ENCODE measurements at regions not wholly inside any gene's neighbourhood (a gene's known extent, or its start where the extent isn't known, plus 50 kb on each side); places are given as distances from the start of the nearest gene placed in this dataset.

DNA sequence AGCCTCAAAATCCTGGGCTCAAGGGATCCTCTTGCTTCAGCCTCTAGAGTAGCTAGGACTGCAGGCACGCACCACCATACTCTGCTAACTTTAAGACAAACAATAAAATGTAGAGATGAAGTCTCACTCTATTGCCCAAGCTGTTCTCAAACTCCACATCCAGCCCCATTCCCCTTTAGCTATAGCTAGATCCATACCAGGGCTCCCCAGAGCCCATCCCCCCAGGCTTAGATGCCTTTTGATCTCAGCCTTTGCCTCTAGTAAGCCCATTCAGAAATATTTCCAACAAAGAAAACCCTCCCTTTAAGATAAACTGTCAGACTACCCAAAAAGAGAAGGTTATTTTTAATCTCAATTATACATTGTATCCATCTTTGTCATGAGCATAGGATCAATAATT is 325.4 kb downstream of the CHRM3 start:
- no peak overlapping the region for H4K8ac ChIP-seq (ENCODE audit: low read depth, low read length)
- no peak overlapping the region for H3K27ac ChIP-seq (replicated peaks; ENCODE audit: low read length)
- no peak overlapping the region for H3K18ac ChIP-seq (ENCODE audit: low read length)
- no peak overlapping the region for H2BK5ac ChIP-seq (ENCODE audit: low read length)
- no peak overlapping the region for H2AK5ac ChIP-seq (ENCODE audit: low read depth, low read length)
- no peak overlapping the region for H3K9ac ChIP-seq (ENCODE audit: low read depth, low read length, poor library complexity)
- DNase-seq (ENCODE audit: low spot score): no peak
- no peaks in the 10 kb centered on the region for H3K79me1 ChIP-seq (ENCODE audit: low read depth, low read length)
- no peak overlapping the region for H3K14ac ChIP-seq (ENCODE audit: low read length)
- H3K4me1 ChIP-seq (ENCODE audit: control insufficient read depth in 2 of 2, insufficient read depth in 1 of 2, low read depth in 1 of 2, low read length in 2 of 2): peaks cover 0 to 2% of the 10 kb centered on the region in 2 donors
- no peak overlapping the region for H3K4me3 ChIP-seq (ENCODE audit: low read length in 2 of 2)
- no peak overlapping the region for H4K91ac ChIP-seq (ENCODE audit: low read depth, low read length, poor library complexity)
- no peak overlapping the region for H3K4me2 ChIP-seq (ENCODE audit: insufficient read depth, low read length, poor library complexity, severe bottlenecking)
- no peak overlapping the region for H3K23ac ChIP-seq (ENCODE audit: low read depth, low read length, poor library complexity)
- no peak overlapping the region for H2BK15ac ChIP-seq (ENCODE audit: low read length)
- no peak overlapping the region for H2BK12ac ChIP-seq (ENCODE audit: low read length)
- no peaks in the 10 kb centered on the region for H3K36me3 ChIP-seq (replicated peaks in 1 of 2; ENCODE audit: control insufficient read depth in 2 of 2, insufficient read depth in 2 of 2, low read length in 2 of 2)
- H3K4ac ChIP-seq (ENCODE audit: low read length): no peak overlapping the region
- no peak overlapping the region for H2AFZ ChIP-seq (ENCODE audit: low read length)
- no peaks in the 10 kb centered on the region for H3K27me3 ChIP-seq (ENCODE audit: control insufficient read depth in 3 of 3, insufficient read depth in 3 of 3, low read depth in 1 of 3, low read length in 3 of 3)
- H3K9me3 ChIP-seq (replicated peaks in 1 of 2; ENCODE audit: control insufficient read depth in 2 of 2, insufficient read depth in 1 of 2, low read depth in 1 of 2, low read length in 2 of 2): no peaks in the 10 kb centered on the region
- H2BK120ac ChIP-seq (ENCODE audit: low read depth, low read length): no peak overlapping the region
- WGBS, 2 donors (ENCODE audit: extremely low coverage in 2 of 2, insufficient read length in 2 of 2, insufficient replicate concordance in 1 of 2): no CpG with 5 or more reads among the region's 1 CpG

GRCh38 chr1:239717097-239717917 is 330.9 kb downstream of the CHRM3 start:
- Histone ChIP-seq H3K27me3 (ENCODE audit: control insufficient read depth in 3 of 3, insufficient read depth in 3 of 3, low read depth in 1 of 3, low read length in 3 of 3) (no peaks in the 10 kb centered on the region), H3K18ac (ENCODE audit: low read length) (no peak overlapping the region), H4K91ac (ENCODE audit: low read depth, low read length, poor library complexity) (no peak overlapping the region), H2BK12ac (ENCODE audit: low read length) (no peak overlapping the region), H3K36me3 (replicated peaks in 1 of 2; ENCODE audit: control insufficient read depth in 2 of 2, insufficient read depth in 2 of 2, low read length in 2 of 2) (no peaks in the 10 kb centered on the region), H3K4me1 (ENCODE audit: control insufficient read depth in 2 of 2, insufficient read depth in 1 of 2, low read depth in 1 of 2, low read length in 2 of 2) (no peaks in the 10 kb centered on the region), H3K79me1 (ENCODE audit: low read depth, low read length) (no peaks in the 10 kb centered on the region), H2BK5ac (ENCODE audit: low read length) (no peak overlapping the region), H2BK120ac (ENCODE audit: low read depth, low read length) (no peak overlapping the region), H3K27ac (replicated peaks; ENCODE audit: low read length) (no peak overlapping the region), H2AK5ac (ENCODE audit: low read depth, low read length) (no peak overlapping the region), H3K14ac (ENCODE audit: low read length) (no peak overlapping the region), H3K4ac (ENCODE audit: low read length) (no peak overlapping the region), H2BK15ac (ENCODE audit: low read length) (no peak overlapping the region), H3K4me2 (ENCODE audit: insufficient read depth, low read length, poor library complexity, severe bottlenecking) (no peak overlapping the region), H3K9ac (ENCODE audit: low read depth, low read length, poor library complexity) (no peak overlapping the region), H3K9me3 (replicated peaks in 1 of 2; ENCODE audit: control insufficient read depth in 2 of 2, insufficient read depth in 1 of 2, low read depth in 1 of 2, low read length in 2 of 2) (no peaks in the 10 kb centered on the region), H2AFZ (ENCODE audit: low read length) (no peak overlapping the region), H3K23ac (ENCODE audit: low read depth, low read length, poor library complexity) (no peak overlapping the region), H3K4me3 (ENCODE audit: low read length in 2 of 2) (no peak overlapping the region), H4K8ac (ENCODE audit: low read depth, low read length) (no peak overlapping the region)
- DNase-seq (ENCODE audit: low spot score): no peak
- no CpG with 5 or more reads among the region's 8 CpGs for WGBS, 2 donors (ENCODE audit: extremely low coverage in 2 of 2, insufficient read length in 2 of 2, insufficient replicate concordance in 1 of 2)

DNA sequence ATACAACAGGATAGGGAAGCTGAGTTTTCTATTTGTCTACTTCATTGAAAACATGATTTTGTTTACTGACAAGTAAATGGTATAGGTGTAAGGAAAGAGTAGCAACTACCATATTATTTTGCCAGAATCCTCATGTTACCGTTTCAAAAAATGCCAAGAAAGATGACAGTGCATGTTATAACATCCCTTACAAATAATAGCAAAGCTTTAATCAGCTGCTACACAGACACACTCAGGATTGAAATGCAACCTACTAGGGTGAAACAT is 331.5 kb downstream of the CHRM3 start:
- no peaks in the 10 kb centered on the region for H3K9me3 ChIP-seq (replicated peaks in 1 of 2; ENCODE audit: control insufficient read depth in 2 of 2, insufficient read depth in 1 of 2, low read depth in 1 of 2, low read length in 2 of 2)
- no peak overlapping the region for H2BK120ac ChIP-seq (ENCODE audit: low read depth, low read length)
- H2BK5ac ChIP-seq (ENCODE audit: low read length): no peak overlapping the region
- H4K8ac ChIP-seq (ENCODE audit: low read depth, low read length): no peak overlapping the region
- H3K4me1 ChIP-seq (ENCODE audit: control insufficient read depth in 2 of 2, insufficient read depth in 1 of 2, low read depth in 1 of 2, low read length in 2 of 2): no peaks in the 10 kb centered on the region
- H3K9ac ChIP-seq (ENCODE audit: low read depth, low read length, poor library complexity): no peak overlapping the region
- H3K79me1 ChIP-seq (ENCODE audit: low read depth, low read length): no peaks in the 10 kb centered on the region
- H3K4me3 ChIP-seq (ENCODE audit: low read length in 2 of 2): no peak overlapping the region
- H2BK15ac ChIP-seq (ENCODE audit: low read length): no peak overlapping the region
- H4K91ac ChIP-seq (ENCODE audit: low read depth, low read length, poor library complexity): no peak overlapping the region
- H3K23ac ChIP-seq (ENCODE audit: low read depth, low read length, poor library complexity): no peak overlapping the region
- H3K14ac ChIP-seq (ENCODE audit: low read length): no peak overlapping the region
- DNase-seq (ENCODE audit: low spot score): no peak
- H3K36me3 ChIP-seq (replicated peaks in 1 of 2; ENCODE audit: control insufficient read depth in 2 of 2, insufficient read depth in 2 of 2, low read length in 2 of 2): no peaks in the 10 kb centered on the region
- no peak overlapping the region for H3K4ac ChIP-seq (ENCODE audit: low read length)
- H3K27ac ChIP-seq (replicated peaks; ENCODE audit: low read length): no peak overlapping the region
- no peak overlapping the region for H2BK12ac ChIP-seq (ENCODE audit: low read length)
- no peak overlapping the region for H2AFZ ChIP-seq (ENCODE audit: low read length)
- no peak overlapping the region for H3K4me2 ChIP-seq (ENCODE audit: insufficient read depth, low read length, poor library complexity, severe bottlenecking)
- H3K18ac ChIP-seq (ENCODE audit: low read length): no peak overlapping the region
- no CpG with 5 or more reads among the region's 1 CpG for WGBS, 2 donors (ENCODE audit: extremely low coverage in 2 of 2, insufficient read length in 2 of 2, insufficient replicate concordance in 1 of 2)
- no peaks in the 10 kb centered on the region for H3K27me3 ChIP-seq (ENCODE audit: control insufficient read depth in 3 of 3, insufficient read depth in 3 of 3, low read depth in 1 of 3, low read length in 3 of 3)
- H2AK5ac ChIP-seq (ENCODE audit: low read depth, low read length): no peak overlapping the region

GRCh38 chr1:239718571-239718970 is 332.2 kb downstream of the CHRM3 start:
- H3K23ac ChIP-seq (ENCODE audit: low read depth, low read length, poor library complexity): no peak overlapping the region
- H4K8ac ChIP-seq (ENCODE audit: low read depth, low read length): no peak overlapping the region
- H2BK5ac ChIP-seq (ENCODE audit: low read length): no peak overlapping the region
- H4K91ac ChIP-seq (ENCODE audit: low read depth, low read length, poor library complexity): no peak overlapping the region
- H3K79me1 ChIP-seq (ENCODE audit: low read depth, low read length): no peaks in the 10 kb centered on the region
- DNase-seq (ENCODE audit: low spot score): no peak
- H3K14ac ChIP-seq (ENCODE audit: low read length): no peak overlapping the region
- H2AK5ac ChIP-seq (ENCODE audit: low read depth, low read length): no peak overlapping the region
- no peaks in the 10 kb centered on the region for H3K4me1 ChIP-seq (ENCODE audit: control insufficient read depth in 2 of 2, insufficient read depth in 1 of 2, low read depth in 1 of 2, low read length in 2 of 2)
- no peak overlapping the region for H3K4me2 ChIP-seq (ENCODE audit: insufficient read depth, low read length, poor library complexity, severe bottlenecking)
- H3K4ac ChIP-seq (ENCODE audit: low read length): no peak overlapping the region
- no peaks in the 10 kb centered on the region for H3K9me3 ChIP-seq (replicated peaks in 1 of 2; ENCODE audit: control insufficient read depth in 2 of 2, insufficient read depth in 1 of 2, low read depth in 1 of 2, low read length in 2 of 2)
- no peak overlapping the region for H3K4me3 ChIP-seq (ENCODE audit: low read length in 2 of 2)
- no peaks in the 10 kb centered on the region for H3K27me3 ChIP-seq (ENCODE audit: control insufficient read depth in 3 of 3, insufficient read depth in 3 of 3, low read depth in 1 of 3, low read length in 3 of 3)
- no peak overlapping the region for H3K27ac ChIP-seq (replicated peaks; ENCODE audit: low read length)
- H3K18ac ChIP-seq (ENCODE audit: low read length): no peak overlapping the region
- no peak overlapping the region for H2BK15ac ChIP-seq (ENCODE audit: low read length)
- no peak overlapping the region for H2BK120ac ChIP-seq (ENCODE audit: low read depth, low read length)
- no peak overlapping the region for H2BK12ac ChIP-seq (ENCODE audit: low read length)
- H3K9ac ChIP-seq (ENCODE audit: low read depth, low read length, poor library complexity): no peak overlapping the region
- H2AFZ ChIP-seq (ENCODE audit: low read length): no peak overlapping the region
- no CpG with 5 or more reads among the region's 1 CpG for WGBS, 2 donors (ENCODE audit: extremely low coverage in 2 of 2, insufficient read length in 2 of 2, insufficient replicate concordance in 1 of 2)
- no peaks in the 10 kb centered on the region for H3K36me3 ChIP-seq (replicated peaks in 1 of 2; ENCODE audit: control insufficient read depth in 2 of 2, insufficient read depth in 2 of 2, low read length in 2 of 2)
